ENCODE measurements at regions not wholly inside any gene's neighbourhood (a gene's known extent, or its start where the extent isn't known, plus 50 kb on each side); places are given as distances from the start of the nearest gene placed in this dataset.
"Not testable (repeated sequence)": the region's sequence is repeated elsewhere in the genome, so short reads cannot be mapped to it uniquely, and the experiment has no call there.

DNA sequence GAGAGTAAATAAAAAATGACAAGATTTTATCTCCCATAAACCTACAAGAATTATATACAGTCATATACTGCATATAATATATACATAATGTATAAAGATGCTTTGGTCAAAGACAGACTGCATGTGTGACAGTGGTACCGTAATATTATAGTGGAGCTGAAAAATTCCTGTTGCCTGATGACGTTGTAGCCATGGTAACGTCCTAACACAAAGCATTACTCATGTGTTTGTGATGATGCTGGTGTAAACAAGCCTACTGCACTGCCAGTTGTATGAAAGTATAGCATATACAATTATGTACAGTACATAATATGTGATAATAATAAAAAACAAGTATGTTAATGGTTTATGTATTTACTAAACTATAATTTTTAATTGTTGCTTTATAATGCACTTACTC is 245.2 kb upstream of the CENPE start:
- Histone ChIP-seq H4K20me1 (ENCODE audit: insufficient read depth, low read depth, low read length) (no peaks in the 10 kb centered on the region), H3K4me2 (ENCODE audit: low read depth, low read length, poor library complexity, severe bottlenecking) (no peak overlapping the region), H3K79me2 (ENCODE audit: low read length) (no peaks in the 10 kb centered on the region), H3K36me3 (ENCODE audit: insufficient read depth, low read length) (no peaks in the 10 kb centered on the region), H3K27me3 (ENCODE audit: low read length) (no peaks in the 10 kb centered on the region), H3K4me1 (ENCODE audit: low read length) (no peaks in the 10 kb centered on the region), H3K9ac (ENCODE audit: low read length) (no peak overlapping the region), H3K4me3 (ENCODE audit: low read length) (no peak overlapping the region), H3K9me2 (replicated peaks; ENCODE audit: insufficient read depth, low read length) (no peaks in the 10 kb centered on the region), H3K9me3 (ENCODE audit: low read length) (no peaks in the 10 kb centered on the region), H2AFZ (ENCODE audit: low read length) (no peak overlapping the region), H3K27ac (ENCODE audit: low read length) (no peak overlapping the region)
- DNase-seq: no peak

DNA sequence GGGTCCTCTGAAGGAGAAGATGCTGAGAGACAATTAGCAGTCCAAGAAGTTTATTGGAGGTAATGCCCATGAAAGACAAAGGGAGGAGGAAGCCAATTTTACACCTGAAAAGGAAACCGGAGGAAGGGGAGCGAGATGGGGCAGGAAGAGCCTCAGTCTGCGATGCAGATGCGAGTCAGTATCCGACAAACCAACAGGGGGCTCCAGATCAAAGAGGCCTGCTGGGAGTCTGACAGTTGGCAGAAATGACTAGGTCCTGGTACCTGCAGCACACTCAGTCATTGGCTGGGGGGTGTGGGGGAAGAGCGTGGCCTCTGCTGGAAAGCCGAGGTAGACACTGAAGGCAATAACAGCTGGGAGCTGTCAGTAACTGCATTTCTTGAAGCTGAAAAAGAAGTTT is 231.1 kb upstream of the CENPE start:
- H4K20me1 ChIP-seq (ENCODE audit: insufficient read depth, low read depth, low read length): no peaks in the 10 kb centered on the region
- H3K4me2 ChIP-seq (ENCODE audit: low read depth, low read length, poor library complexity, severe bottlenecking): no peak overlapping the region
- H3K9ac ChIP-seq (ENCODE audit: low read length): no peak overlapping the region
- H2AFZ ChIP-seq (ENCODE audit: low read length): no peak overlapping the region
- peak; percentile 76 for DNase-seq
- no peak overlapping the region for H3K27ac ChIP-seq (ENCODE audit: low read length)
- H3K9me3 ChIP-seq (ENCODE audit: low read length): no peaks in the 10 kb centered on the region
- no peaks in the 10 kb centered on the region for H3K9me2 ChIP-seq (replicated peaks; ENCODE audit: insufficient read depth, low read length)
- H3K4me3 ChIP-seq (ENCODE audit: low read length): no peak overlapping the region
- H3K4me1 ChIP-seq (ENCODE audit: low read length): no peaks in the 10 kb centered on the region
- H3K79me2 ChIP-seq (ENCODE audit: low read length): no peaks in the 10 kb centered on the region
- H3K27me3 ChIP-seq (ENCODE audit: low read length): no peaks in the 10 kb centered on the region
- H3K36me3 ChIP-seq (ENCODE audit: insufficient read depth, low read length): no peaks in the 10 kb centered on the region

DNA sequence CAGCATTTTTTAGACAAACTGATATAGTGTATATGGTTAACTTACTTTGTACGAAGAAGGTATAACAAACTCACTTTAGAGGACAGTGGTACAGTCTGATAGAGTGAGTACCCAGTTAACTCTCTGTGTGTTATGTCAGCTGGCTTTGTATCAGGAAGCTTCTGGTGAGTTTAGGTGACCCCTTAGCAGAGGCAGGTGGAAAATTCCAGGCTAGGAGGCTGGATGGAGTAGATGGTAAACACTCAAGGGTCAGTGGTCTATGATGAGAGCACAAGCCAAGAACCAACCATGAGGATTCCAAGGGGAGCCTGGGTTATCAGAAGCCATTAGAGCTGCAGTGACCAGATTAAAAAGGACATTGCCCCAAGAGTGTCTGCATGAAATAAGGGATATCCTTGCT is 227.3 kb upstream of the CENPE start:
- DNase-seq: no peak
- Histone ChIP-seq H2AFZ (ENCODE audit: low read length) (no peak overlapping the region), H3K9ac (ENCODE audit: low read length) (no peak overlapping the region), H3K4me1 (ENCODE audit: low read length) (no peaks in the 10 kb centered on the region), H3K36me3 (ENCODE audit: insufficient read depth, low read length) (no peaks in the 10 kb centered on the region), H3K9me2 (replicated peaks; ENCODE audit: insufficient read depth, low read length) (no peaks in the 10 kb centered on the region), H4K20me1 (ENCODE audit: insufficient read depth, low read depth, low read length) (no peaks in the 10 kb centered on the region), H3K79me2 (ENCODE audit: low read length) (no peaks in the 10 kb centered on the region), H3K4me2 (ENCODE audit: low read depth, low read length, poor library complexity, severe bottlenecking) (no peak overlapping the region), H3K4me3 (ENCODE audit: low read length) (no peak overlapping the region), H3K27ac (ENCODE audit: low read length) (no peak overlapping the region), H3K9me3 (ENCODE audit: low read length) (no peaks in the 10 kb centered on the region), H3K27me3 (ENCODE audit: low read length) (no peaks in the 10 kb centered on the region)

DNA sequence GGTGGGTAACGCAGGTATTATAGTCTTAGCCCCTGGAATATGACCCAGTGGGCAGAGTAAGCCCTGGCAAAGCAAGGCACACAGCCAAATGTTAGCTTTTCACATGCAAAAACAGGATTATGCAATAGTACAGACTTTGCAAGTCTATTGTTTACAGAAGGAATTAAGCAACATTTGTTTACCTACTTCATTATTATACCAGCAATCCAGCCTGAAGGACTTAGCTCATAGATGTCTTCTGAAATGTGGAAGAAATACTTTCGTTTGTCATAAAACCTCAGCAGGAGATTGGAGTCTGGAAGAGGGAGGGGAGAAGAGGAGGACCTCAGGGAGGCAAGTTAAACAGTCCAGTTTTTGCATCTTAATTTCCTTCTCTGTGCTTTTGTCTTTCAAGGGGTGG is 226.7 kb upstream of the CENPE start:
- DNase-seq: no peak
- Histone ChIP-seq H3K27me3 (ENCODE audit: low read length) (no peaks in the 10 kb centered on the region), H3K79me2 (ENCODE audit: low read length) (no peaks in the 10 kb centered on the region), H4K20me1 (ENCODE audit: insufficient read depth, low read depth, low read length) (no peaks in the 10 kb centered on the region), H3K9ac (ENCODE audit: low read length) (no peak overlapping the region), H3K4me3 (ENCODE audit: low read length) (no peak overlapping the region), H2AFZ (ENCODE audit: low read length) (no peak overlapping the region), H3K27ac (ENCODE audit: low read length) (no peak overlapping the region), H3K36me3 (ENCODE audit: insufficient read depth, low read length) (no peaks in the 10 kb centered on the region), H3K9me2 (replicated peaks; ENCODE audit: insufficient read depth, low read length) (no peaks in the 10 kb centered on the region), H3K4me1 (ENCODE audit: low read length) (no peaks in the 10 kb centered on the region), H3K9me3 (ENCODE audit: low read length) (no peaks in the 10 kb centered on the region), H3K4me2 (ENCODE audit: low read depth, low read length, poor library complexity, severe bottlenecking) (no peak overlapping the region)

DNA sequence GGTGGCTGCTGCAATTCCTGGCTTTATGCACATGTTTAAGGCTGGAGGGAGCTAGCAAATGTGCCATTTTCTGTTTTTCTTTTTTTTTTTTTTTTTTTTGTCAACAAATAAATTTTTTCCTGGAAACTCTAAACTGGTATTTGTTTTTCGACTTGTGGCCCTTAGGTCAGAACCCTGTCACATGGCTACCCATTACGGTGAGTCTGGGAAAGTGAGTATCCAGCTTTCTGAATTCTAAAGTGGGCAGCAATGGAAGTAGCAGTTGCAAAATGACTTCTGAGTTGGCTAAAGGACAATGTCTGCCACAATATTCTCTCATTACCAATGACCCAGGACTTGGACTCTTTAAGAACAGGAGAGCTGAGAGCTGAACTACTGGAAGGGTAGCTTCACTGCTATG is 225.1 kb upstream of the CENPE start:
- Histone ChIP-seq H3K4me1 (ENCODE audit: low read length) (no peaks in the 10 kb centered on the region), H3K36me3 (ENCODE audit: insufficient read depth, low read length) (no peaks in the 10 kb centered on the region), H3K9me3 (ENCODE audit: low read length) (no peaks in the 10 kb centered on the region), H3K9me2 (replicated peaks; ENCODE audit: insufficient read depth, low read length) (no peaks in the 10 kb centered on the region), H3K9ac (ENCODE audit: low read length) (no peak overlapping the region), H4K20me1 (ENCODE audit: insufficient read depth, low read depth, low read length) (no peaks in the 10 kb centered on the region), H3K79me2 (ENCODE audit: low read length) (no peaks in the 10 kb centered on the region), H3K27ac (ENCODE audit: low read length) (no peak overlapping the region), H3K4me3 (ENCODE audit: low read length) (no peak overlapping the region), H3K27me3 (ENCODE audit: low read length) (no peaks in the 10 kb centered on the region), H3K4me2 (ENCODE audit: low read depth, low read length, poor library complexity, severe bottlenecking) (no peak overlapping the region), H2AFZ (ENCODE audit: low read length) (no peak overlapping the region)
- DNase-seq: no peak

DNA sequence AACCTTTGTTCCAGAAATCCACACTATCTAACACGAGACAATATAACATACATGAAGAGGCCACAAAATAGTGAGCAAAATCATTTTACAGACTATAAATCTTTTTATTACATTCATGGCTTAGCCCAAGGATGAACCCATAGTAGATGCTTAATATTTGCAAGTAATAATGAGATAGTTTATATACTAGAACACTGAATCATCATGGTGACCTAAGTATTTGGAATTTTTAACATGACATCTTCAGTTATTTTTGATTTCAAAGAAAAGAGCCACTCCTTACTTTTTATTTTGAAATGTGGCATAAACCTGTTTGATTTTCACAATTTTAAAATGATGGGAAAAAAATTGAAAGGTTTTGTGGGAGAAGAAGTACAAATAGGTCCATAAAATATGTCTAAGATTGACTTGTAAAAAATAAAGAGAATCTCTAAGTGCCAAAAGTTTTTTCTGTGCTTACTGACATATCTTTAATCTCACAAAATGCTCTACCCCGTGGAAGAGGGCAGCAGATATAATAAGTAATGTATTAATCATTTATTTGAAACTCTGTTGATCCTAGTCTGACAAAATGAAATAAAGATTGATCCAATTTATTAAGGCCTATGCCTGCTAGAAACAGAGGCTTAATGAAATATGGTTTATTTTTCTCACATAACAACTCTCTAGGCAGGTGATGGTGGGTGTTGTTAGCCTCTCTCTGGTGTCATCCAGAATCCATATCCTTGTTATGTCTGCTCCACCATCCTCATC is 224.5 kb upstream of the CENPE start:
- DNase-seq: no peak
- Histone ChIP-seq H3K27me3 (ENCODE audit: low read length) (no peaks in the 10 kb centered on the region), H3K9ac (ENCODE audit: low read length) (no peak overlapping the region), H3K4me2 (ENCODE audit: low read depth, low read length, poor library complexity, severe bottlenecking) (no peak overlapping the region), H2AFZ (ENCODE audit: low read length) (no peak overlapping the region), H3K79me2 (ENCODE audit: low read length) (no peaks in the 10 kb centered on the region), H3K4me1 (ENCODE audit: low read length) (no peaks in the 10 kb centered on the region), H4K20me1 (ENCODE audit: insufficient read depth, low read depth, low read length) (no peaks in the 10 kb centered on the region), H3K27ac (ENCODE audit: low read length) (no peak overlapping the region), H3K9me3 (ENCODE audit: low read length) (no peaks in the 10 kb centered on the region), H3K4me3 (ENCODE audit: low read length) (no peak overlapping the region), H3K9me2 (replicated peaks; ENCODE audit: insufficient read depth, low read length) (no peaks in the 10 kb centered on the region), H3K36me3 (ENCODE audit: insufficient read depth, low read length) (no peaks in the 10 kb centered on the region)

DNA sequence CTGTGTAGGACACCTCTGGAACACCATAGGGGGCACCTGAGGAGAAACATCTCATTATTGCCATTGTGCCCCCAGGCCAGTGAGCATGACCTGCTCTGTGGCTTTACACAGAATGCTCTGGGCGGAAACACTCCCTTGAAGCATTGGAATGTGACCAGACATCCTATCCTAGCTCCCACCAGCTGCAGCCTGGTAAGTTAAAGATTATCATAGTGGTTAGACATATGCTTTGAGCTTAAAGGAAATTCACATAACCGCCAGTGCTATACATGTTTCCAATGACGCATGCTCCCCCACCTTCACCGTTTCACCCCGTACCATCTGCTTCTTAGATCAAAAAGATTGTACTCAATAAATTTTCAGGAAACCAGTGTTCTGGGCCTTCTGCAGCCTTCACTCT is 217.7 kb upstream of the CENPE start:
- H3K4me3 ChIP-seq (ENCODE audit: low read length): no peak overlapping the region
- H4K20me1 ChIP-seq (ENCODE audit: insufficient read depth, low read depth, low read length): no peaks in the 10 kb centered on the region
- H3K79me2 ChIP-seq (ENCODE audit: low read length): no peaks in the 10 kb centered on the region
- no peaks in the 10 kb centered on the region for H3K4me1 ChIP-seq (ENCODE audit: low read length)
- H3K9ac ChIP-seq (ENCODE audit: low read length): no peak overlapping the region
- no peaks in the 10 kb centered on the region for H3K9me3 ChIP-seq (ENCODE audit: low read length)
- H3K27me3 ChIP-seq (ENCODE audit: low read length): no peaks in the 10 kb centered on the region
- H3K27ac ChIP-seq (ENCODE audit: low read length): no peak overlapping the region
- no peaks in the 10 kb centered on the region for H3K36me3 ChIP-seq (ENCODE audit: insufficient read depth, low read length)
- no peak overlapping the region for H3K4me2 ChIP-seq (ENCODE audit: low read depth, low read length, poor library complexity, severe bottlenecking)
- no peak overlapping the region for H2AFZ ChIP-seq (ENCODE audit: low read length)
- no peaks in the 10 kb centered on the region for H3K9me2 ChIP-seq (replicated peaks; ENCODE audit: insufficient read depth, low read length)
- DNase-seq: no peak

DNA sequence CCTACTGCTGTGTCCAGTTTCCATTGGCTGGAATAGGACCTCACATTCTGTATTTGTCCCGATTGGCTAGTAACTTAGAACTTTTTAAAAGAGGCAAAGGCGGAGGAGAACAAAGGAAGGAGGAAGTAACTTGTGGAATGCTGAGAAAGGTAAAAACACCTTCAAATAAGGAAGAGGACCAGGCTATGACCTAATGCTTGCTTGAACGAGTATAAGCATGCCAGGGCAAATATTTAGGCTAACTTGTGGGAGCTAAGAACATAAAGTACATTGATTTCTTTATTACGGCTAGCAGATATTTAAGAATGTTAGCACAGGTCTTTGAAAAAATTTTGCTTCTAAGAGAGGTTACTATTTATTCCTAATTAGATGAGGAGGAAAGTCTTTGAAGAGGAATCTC is 214.5 kb upstream of the CENPE start:
- H3K36me3 ChIP-seq (ENCODE audit: insufficient read depth, low read length); H3K79me2 ChIP-seq (ENCODE audit: low read length); H3K9ac ChIP-seq (ENCODE audit: low read length); H3K9me3 ChIP-seq (ENCODE audit: low read length); H4K20me1 ChIP-seq (ENCODE audit: insufficient read depth, low read depth, low read length); DNase-seq; H3K4me3 ChIP-seq (ENCODE audit: low read length); H3K9me2 ChIP-seq (replicated peaks; ENCODE audit: insufficient read depth, low read length); H3K4me2 ChIP-seq (ENCODE audit: low read depth, low read length, poor library complexity, severe bottlenecking); H3K27ac ChIP-seq (ENCODE audit: low read length); H3K27me3 ChIP-seq (ENCODE audit: low read length); H3K4me1 ChIP-seq (ENCODE audit: low read length); H2AFZ ChIP-seq (ENCODE audit: low read length): not testable (repeated sequence)

DNA sequence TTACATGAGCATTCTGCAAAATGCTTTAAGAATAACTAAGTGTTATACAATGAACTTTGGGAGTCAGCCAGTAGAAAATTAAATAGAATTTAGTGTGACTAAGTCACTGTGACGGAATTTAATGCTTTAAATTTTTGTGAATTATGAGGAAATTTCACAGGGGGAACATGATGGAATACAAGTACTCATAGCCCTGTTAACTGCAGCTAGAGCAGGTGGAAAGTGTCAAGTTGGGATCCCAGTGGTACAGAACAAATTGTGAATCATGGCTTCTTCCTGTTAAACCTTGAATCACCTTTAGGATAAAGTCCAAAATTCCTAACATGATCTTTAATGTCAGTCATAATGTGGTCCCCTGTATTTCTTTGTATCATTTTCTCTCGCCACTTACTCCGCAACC is 212.2 kb upstream of the CENPE start:
- H3K4me1 ChIP-seq (ENCODE audit: low read length): no peaks in the 10 kb centered on the region
- no peaks in the 10 kb centered on the region for H3K79me2 ChIP-seq (ENCODE audit: low read length)
- DNase-seq: no peak
- no peak overlapping the region for H3K4me3 ChIP-seq (ENCODE audit: low read length)
- H4K20me1 ChIP-seq (ENCODE audit: insufficient read depth, low read depth, low read length): no peaks in the 10 kb centered on the region
- H3K36me3 ChIP-seq (ENCODE audit: insufficient read depth, low read length): no peaks in the 10 kb centered on the region
- H3K9me3 ChIP-seq (ENCODE audit: low read length): no peaks in the 10 kb centered on the region
- H3K9me2 ChIP-seq (replicated peaks; ENCODE audit: insufficient read depth, low read length): no peaks in the 10 kb centered on the region
- no peaks in the 10 kb centered on the region for H3K27me3 ChIP-seq (ENCODE audit: low read length)
- H2AFZ ChIP-seq (ENCODE audit: low read length): no peak overlapping the region
- no peak overlapping the region for H3K9ac ChIP-seq (ENCODE audit: low read length)
- H3K4me2 ChIP-seq (ENCODE audit: low read depth, low read length, poor library complexity, severe bottlenecking): no peak overlapping the region
- H3K27ac ChIP-seq (ENCODE audit: low read length): no peak overlapping the region
